Left lung (tissue), 4 donors: ENCODE measurements at regions not wholly inside any gene's neighbourhood (a gene's known extent, or its start where the extent isn't known, plus 50 kb on each side); places are given as distances from the start of the nearest gene placed in this dataset.

ENCODE experiments used
- ATAC-seq: fragments of 200-7000 bp; cut with Tn5 transposase; one replicate; pipeline ENCODE4 v1.9.1; 2020; ENCODE audit warnings: moderate library complexity
- DNase-seq, 4 donors: peaks; one replicate each; pipeline ENCODE4 v3.0.0-alpha.2; 2013 to 2020
- H3K27ac ChIP-seq, 2 donors: fragments of 200-600 bp; sonication (generic) in 1 of 2; one replicate each; pipeline versions ENCODE4 v1.5.0 to v1.8.0; 2020 to 2021
- H3K27me3 ChIP-seq, 2 donors: fragments of 200-600 bp; sonication (generic) in 1 of 2; one replicate each; pipeline versions ENCODE4 v1.5.0 to v1.8.0; 2020 to 2021
- H3K36me3 ChIP-seq, 2 donors: fragments of 200-600 bp; sonication (generic) in 1 of 2; one replicate each; pipeline versions ENCODE4 v1.5.0 to v1.8.0; 2020 to 2021
- H3K4me1 ChIP-seq, 2 donors: fragments of 200-600 bp; one replicate each; pipeline ENCODE4 v1.8.0; 2021
- H3K4me3 ChIP-seq, 2 donors: fragments of 200-600 bp; sonication (generic) in 1 of 2; one replicate each; pipeline versions ENCODE4 v1.5.0 to v1.8.0; 2020 to 2021; ENCODE audit warnings: mild to moderate bottlenecking in 1 of 2
- H3K9me3 ChIP-seq, 2 donors: fragments of 200-600 bp; sonication (generic) in 1 of 2; one replicate each; pipeline versions ENCODE4 v1.5.0 to v1.8.0; 2020 to 2021
- CTCF ChIP-seq, 2 donors: fragments of 200-600 bp; sonication (generic) in 1 of 2; IDR thresholded peaks; one replicate each; pipeline versions ENCODE4 v1.5.0 to v1.8.0; 2021; ENCODE audit warnings: antibody characterized with exemption in 2 of 2
- intact Hi-C, 2 donors: fragments of 100-400 bp; cut with DNase I; formaldehyde crosslinking; loops; one replicate each; pipeline versions ENCODE4 v1.11.2 to v1.14.2; 2022
- donor health status: DM: no; HTN: yes; CAD: no.
- donor health status: DM: no; HTN: no; CAD: no.

GRCh38 chr4:155559915-155560314 lies 106.7 kb upstream of the GUCY1A1 start:
- Histone ChIP-seq H3K4me3 (no peak overlapping the region), H3K4me1 (no peaks in the 10 kb centered on the region), H3K27me3 (no peaks in the 10 kb centered on the region), H3K36me3 (no peaks in the 10 kb centered on the region), H3K9me3 (peaks cover 0 to 10% of the 10 kb centered on the region in 2 donors), H3K27ac (no peak overlapping the region)
- TF ChIP-seq CTCF (IDR thresholded peaks at IDR 0.05) = no peak
- intact Hi-C loops = no loop called here
- ATAC-seq (no peak), DNase-seq (no peak)

DNA sequence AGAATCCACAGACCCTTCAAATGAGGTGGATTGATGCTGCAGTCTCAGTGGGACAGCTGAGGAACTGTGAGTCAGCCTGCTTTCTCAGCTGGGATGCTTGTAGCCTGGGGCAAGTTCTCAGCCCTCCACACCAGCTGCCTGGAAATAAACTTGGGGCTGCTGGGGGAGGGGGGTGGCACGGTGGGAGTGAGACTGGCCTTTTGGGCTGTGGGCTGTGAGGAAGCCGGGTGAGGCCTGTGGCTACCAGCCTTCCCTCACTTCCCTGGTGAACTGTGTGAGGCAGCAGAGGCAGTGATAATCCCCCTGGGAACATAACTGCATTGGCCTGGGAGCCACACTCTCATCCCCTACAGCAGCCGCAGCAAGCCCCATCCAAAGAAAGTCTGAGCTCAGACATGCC lies 114.5 kb upstream of the GUCY1A1 start:
- no peak for ATAC-seq
- H3K9me3 ChIP-seq = peaks cover 0 to 10% of the 10 kb centered on the region in 2 donors
- H3K27ac ChIP-seq = no peak overlapping the region
- no peaks in the 10 kb centered on the region for H3K36me3 ChIP-seq
- no peak for TF ChIP-seq CTCF (IDR thresholded peaks at IDR 0.05)
- no peaks in the 10 kb centered on the region for H3K4me1 ChIP-seq
- H3K27me3 ChIP-seq = no peaks in the 10 kb centered on the region
- intact Hi-C loops = no loop called here
- no peak overlapping the region for H3K4me3 ChIP-seq
- DNase-seq = peak in 1 of 4 donors; percentile 27

DNA sequence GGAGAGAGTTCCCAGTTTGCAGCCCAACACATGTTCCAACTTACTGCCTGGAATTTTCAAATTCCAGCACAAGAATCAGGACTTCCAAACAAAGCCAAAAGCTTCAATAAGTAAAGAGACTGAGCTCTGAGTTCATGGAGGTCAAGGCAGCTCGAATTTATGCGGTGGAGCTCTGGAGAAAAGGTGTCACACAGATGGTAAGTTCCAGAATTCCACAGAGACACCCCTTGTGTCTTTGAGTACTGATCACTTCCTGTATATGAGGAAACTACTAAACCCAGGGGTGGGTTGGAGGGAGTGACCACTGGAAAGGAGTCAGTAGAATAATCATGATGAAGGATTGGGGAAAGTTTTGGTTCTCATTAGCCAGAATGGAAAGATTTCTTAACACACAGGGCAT lies 118.5 kb upstream of the GUCY1A1 start:
- intact Hi-C loops = no loop called here
- no peaks in the 10 kb centered on the region for H3K4me1 ChIP-seq
- H3K27me3 ChIP-seq = no peaks in the 10 kb centered on the region
- no peak for DNase-seq
- H3K27ac ChIP-seq = no peak overlapping the region
- H3K36me3 ChIP-seq = no peaks in the 10 kb centered on the region
- no peak for ATAC-seq
- H3K9me3 ChIP-seq = no peaks in the 10 kb centered on the region
- no peak overlapping the region for H3K4me3 ChIP-seq
- no peak for TF ChIP-seq CTCF (IDR thresholded peaks at IDR 0.05)

DNA sequence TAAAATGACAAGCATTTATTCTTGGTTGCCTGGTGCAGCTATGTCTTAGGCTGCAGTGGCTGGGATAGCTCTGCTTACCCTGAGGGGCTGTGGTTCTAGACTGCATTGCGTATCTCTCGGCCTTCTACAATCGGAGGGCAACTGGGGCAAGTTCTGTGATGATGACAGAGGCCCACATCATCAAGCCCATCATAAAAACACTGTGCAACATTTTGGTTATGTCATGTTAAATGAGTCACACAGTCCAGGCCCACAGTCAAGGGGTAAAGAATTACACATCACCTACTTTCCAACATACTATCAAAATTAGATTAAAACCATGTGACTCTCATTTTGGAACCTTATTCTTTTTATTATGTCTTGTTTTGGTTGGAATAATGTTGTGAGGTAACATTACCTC lies 120.2 kb upstream of the GUCY1A1 start:
- no peaks in the 10 kb centered on the region for H3K36me3 ChIP-seq
- DNase-seq (no peak), ATAC-seq (no peak)
- no peak overlapping the region for H3K27ac ChIP-seq
- H3K27me3 ChIP-seq = no peaks in the 10 kb centered on the region
- no peak for TF ChIP-seq CTCF (IDR thresholded peaks at IDR 0.05)
- no peak overlapping the region for H3K4me3 ChIP-seq
- H3K4me1 ChIP-seq = no peaks in the 10 kb centered on the region
- intact Hi-C loops = no loop called here
- no peaks in the 10 kb centered on the region for H3K9me3 ChIP-seq

DNA sequence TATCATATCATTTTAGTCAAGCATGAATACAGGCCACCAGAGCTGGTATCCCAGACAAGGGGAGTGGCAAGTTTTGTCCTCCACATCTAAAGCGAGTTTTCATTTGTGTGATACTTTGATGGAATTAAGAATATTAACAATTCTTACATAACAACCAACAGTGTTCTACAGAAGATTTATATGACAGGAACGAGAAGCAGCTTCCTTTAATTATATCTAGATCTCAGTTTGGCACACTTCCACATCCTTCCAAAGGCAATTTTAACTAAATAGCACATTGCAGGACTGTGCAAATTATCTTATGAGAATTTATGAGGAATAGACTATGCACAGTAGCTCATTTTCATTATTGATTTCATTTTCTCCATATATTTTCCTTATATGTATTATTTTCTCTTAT lies 121.2 kb upstream of the GUCY1A1 start:
- H3K27ac ChIP-seq = no peak overlapping the region
- ATAC-seq (no peak), DNase-seq (no peak)
- no peaks in the 10 kb centered on the region for H3K4me1 ChIP-seq
- H3K9me3 ChIP-seq = no peaks in the 10 kb centered on the region
- intact Hi-C loops = no loop called here
- H3K4me3 ChIP-seq = no peak overlapping the region
- no peaks in the 10 kb centered on the region for H3K27me3 ChIP-seq
- TF ChIP-seq CTCF (IDR thresholded peaks at IDR 0.05) = no peak
- H3K36me3 ChIP-seq = no peaks in the 10 kb centered on the region
